HEK293 (cell line): ENCODE measurements at regions not wholly inside any gene's neighbourhood (a gene's known extent, or its start where the extent isn't known, plus 50 kb on each side); places are given as distances from the start of the nearest gene placed in this dataset.
"Not testable (repeated sequence)": the region's sequence is repeated elsewhere in the genome, so short reads cannot be mapped to it uniquely, and the experiment has no call there.

Experiments used
- CTCF ChIA-PET: fragments of 350-600 bp; formaldehyde crosslinking; extraction: SDS; loops from one replicate; lab custom pipeline; 2021; ENCODE audit warnings: antibody characterized with exemption; lab: Yijun Ruan, JAX
- POLR2A ChIA-PET: fragments of 300-600 bp; formaldehyde crosslinking; extraction: SDS; loops from one replicate; lab custom pipeline; 2020; ENCODE audit warnings: antibody characterized with exemption, inconsistent platforms; lab: Yijun Ruan, JAX
- H3K27ac ChIP-seq: fragments of 200-500 bp; sonication (Bioruptor generic); 2 replicates; pipeline ENCODE4 v1.5.1; 2014; ENCODE audit warnings: low read depth, low read length, control low read depth, inconsistent platforms; ENCODE audit errors: extremely low read depth
- H3K36me3 ChIP-seq, 2 experiments: fragments of 200-500 bp in 1 of 2; sonication (Bioruptor generic) in 1 of 2; 1 replicate in 1 of 2; 2 replicates in 1 of 2; pipeline ENCODE4 v1.5.1; 2014 to 2017; ENCODE audit warnings: inconsistent platforms in 2 of 2, low read length in 2 of 2; ENCODE audit not compliant: control insufficient read depth in 2 of 2, insufficient read depth in 1 of 2
- H3K4me1 ChIP-seq: fragments of 200-500 bp; sonication (Bioruptor generic); 2 replicates; pipeline ENCODE4 v1.5.1; 2014; ENCODE audit warnings: mild to moderate bottlenecking, low read length, inconsistent platforms; ENCODE audit not compliant: control insufficient read depth, insufficient read depth
- H3K4me3 ChIP-seq: 2 replicates; pipeline ENCODE4 v1.5.1; 2011; ENCODE audit warnings: low read depth, mild to moderate bottlenecking, control low read depth, low read length, moderate library complexity
- H3K9me3 ChIP-seq: fragments of 200-500 bp; sonication (Bioruptor generic); 2 replicates; pipeline ENCODE4 v1.5.1; 2014; ENCODE audit warnings: low read depth, low read length, inconsistent platforms; ENCODE audit not compliant: control insufficient read depth, insufficient read depth
- BCL11A ChIP-seq: fragments of 450-650 bp; formaldehyde crosslinking; IDR thresholded peaks from 2 replicates; pipeline ENCODE4 v1.5.1; 2016; ENCODE audit warnings: low read depth, missing biosample characterization, missing genetic modification characterization
- BCL6B ChIP-seq: fragments of 450-650 bp; formaldehyde crosslinking; IDR thresholded peaks from 2 replicates; pipeline ENCODE4 v1.5.1; 2017; ENCODE audit warnings: missing biosample characterization, missing genetic modification characterization
- CTCF ChIP-seq: fragments of 450-650 bp; formaldehyde crosslinking; IDR thresholded peaks from 2 replicates; pipeline ENCODE4 v1.5.1; 2016; ENCODE audit warnings: missing biosample characterization, missing genetic modification characterization
- IKZF3 ChIP-seq: fragments of 450-650 bp; IDR thresholded peaks from 2 replicates; pipeline ENCODE4 v1.5.0; 2018; ENCODE audit warnings: missing biosample characterization, mild to moderate bottlenecking, missing genetic modification characterization, moderate library complexity
- PATZ1 ChIP-seq: fragments of 450-650 bp; formaldehyde crosslinking; IDR thresholded peaks from 2 replicates; pipeline ENCODE4 v1.5.1; 2016; ENCODE audit warnings: missing biosample characterization, missing genetic modification characterization
- SCRT1 ChIP-seq: fragments of 450-650 bp; formaldehyde crosslinking; IDR thresholded peaks from 2 replicates; pipeline ENCODE4 v1.5.1; 2016; ENCODE audit warnings: missing biosample characterization, missing genetic modification characterization, borderline replicate concordance
- SP2 ChIP-seq: fragments of 450-650 bp; formaldehyde crosslinking; IDR thresholded peaks from 2 replicates; pipeline ENCODE4 v1.5.1; 2016; ENCODE audit warnings: missing biosample characterization, missing genetic modification characterization
- YY1 ChIP-seq: fragments of 450-650 bp; formaldehyde crosslinking; IDR thresholded peaks from 2 replicates; pipeline ENCODE4 v1.5.1; 2018; ENCODE audit warnings: missing biosample characterization, missing genetic modification characterization
- ZFP3 ChIP-seq: fragments of 450-650 bp; formaldehyde crosslinking; IDR thresholded peaks from 2 replicates; pipeline ENCODE4 v1.5.1; 2016; ENCODE audit warnings: low read depth, missing biosample characterization, missing genetic modification characterization
- ZIC2 ChIP-seq: fragments of 450-650 bp; formaldehyde crosslinking; IDR thresholded peaks from 2 replicates; pipeline ENCODE4 v1.5.1; 2016; ENCODE audit warnings: missing biosample characterization, missing genetic modification characterization
- ZNF155 ChIP-seq: fragments of 450-650 bp; formaldehyde crosslinking; IDR thresholded peaks from 2 replicates; pipeline ENCODE4 v1.5.1; 2016; ENCODE audit warnings: missing biosample characterization, missing genetic modification characterization
- ZNF16 ChIP-seq: fragments of 450-650 bp; formaldehyde crosslinking; IDR thresholded peaks from 2 replicates; pipeline ENCODE4 v1.5.1; 2016; ENCODE audit warnings: low read depth, missing biosample characterization, missing genetic modification characterization
- ZNF391 ChIP-seq: fragments of 450-650 bp; formaldehyde crosslinking; IDR thresholded peaks from 2 replicates; pipeline ENCODE4 v1.5.1; 2016; ENCODE audit warnings: low read depth, missing biosample characterization, missing genetic modification characterization, borderline replicate concordance
- ZNF423 ChIP-seq: fragments of 450-650 bp; formaldehyde crosslinking; IDR thresholded peaks from 2 replicates; pipeline ENCODE4 v1.5.1; 2016; ENCODE audit warnings: missing biosample characterization, missing genetic modification characterization
- ZNF521 ChIP-seq: fragments of 450-650 bp; formaldehyde crosslinking; IDR thresholded peaks from 2 replicates; pipeline ENCODE4 v1.5.1; 2017; ENCODE audit warnings: missing biosample characterization, mild to moderate bottlenecking, missing genetic modification characterization
- ZNF707 ChIP-seq: fragments of 450-650 bp; formaldehyde crosslinking; IDR thresholded peaks from 2 replicates; pipeline ENCODE4 v1.5.1; 2016; ENCODE audit warnings: missing biosample characterization, missing genetic modification characterization
- ZNF768 ChIP-seq: fragments of 450-650 bp; formaldehyde crosslinking; IDR thresholded peaks from 2 replicates; pipeline ENCODE4 v1.5.1; 2018; ENCODE audit warnings: missing biosample characterization, mild to moderate bottlenecking, missing genetic modification characterization
- ZNF785 ChIP-seq: fragments of 450-650 bp; formaldehyde crosslinking; IDR thresholded peaks from 2 replicates; pipeline ENCODE4 v1.5.1; 2016; ENCODE audit warnings: missing biosample characterization, missing genetic modification characterization
- ZSCAN30 ChIP-seq: fragments of 450-650 bp; IDR thresholded peaks from 2 replicates; pipeline ENCODE4 v1.5.1; 2018; ENCODE audit warnings: missing biosample characterization, mild to moderate bottlenecking, missing genetic modification characterization, moderate library complexity

- POLR2A ChIA-PET = no interaction called here
- CTCF ChIA-PET = no interaction called here
These were observed 268.6 kb downstream of the BTG1 start for GRCh38 chr12:91877022-91877421.

GRCh38 chr12:91875671-91876070, 270.0 kb downstream of the BTG1 start:
- CTCF ChIA-PET = interaction anchor here (0.6 to 1.1 kb wide), 2 partner anchors 50 to 298 kb away, joined by 3 to 4 read pairs; no protein-coding TSS in a partner anchor
- POLR2A ChIA-PET = not testable (repeated sequence)

More at GRCh38 chr12:91877022-91877421, 268.6 kb downstream of the BTG1 start:
- no peak overlapping the region for H3K4me3 ChIP-seq
- H3K4me1 ChIP-seq = no peaks in the 10 kb centered on the region
- no peaks in the 10 kb centered on the region for H3K36me3 ChIP-seq
- no peak overlapping the region for H3K27ac ChIP-seq
- TF ChIP-seq ZNF768 = no peak
- TF ChIP-seq ZIC2 = no peak
- no peak for TF ChIP-seq IKZF3 (tag by site-specific recombination)
- TF ChIP-seq BCL6B (tag by site-specific recombination) = no peak
- no peak for TF ChIP-seq ZSCAN30 (tag by site-specific recombination)
- TF ChIP-seq ZNF155 = no peak
- no peak for TF ChIP-seq ZNF423 (tag by site-specific recombination)
- no peak for TF ChIP-seq ZFP3 (tag by site-specific recombination)
- no peak for TF ChIP-seq PATZ1
- TF ChIP-seq SP2 (tag by site-specific recombination) = no peak
- TF ChIP-seq SCRT1 (tag by site-specific recombination) = no peak
- no peak for TF ChIP-seq ZNF391 (tag by site-specific recombination)
- TF ChIP-seq ZNF16 (tag by site-specific recombination) = no peak
- TF ChIP-seq, all 188 proteins: peak for 0
- no peaks in the 10 kb centered on the region for H3K9me3 ChIP-seq

GRCh38 chr12:91874086-91874865, 271.4 kb downstream of the BTG1 start:
- Histone ChIP-seq H3K9me3 (no peaks in the 10 kb centered on the region), H3K27ac (no peak overlapping the region), H3K4me3 (no peak overlapping the region), H3K4me1 (no peaks in the 10 kb centered on the region), H3K36me3 (no peaks in the 10 kb centered on the region)
- TF ChIP-seq YY1 (tag by site-specific recombination) (no peak), CTCF (no peak), BCL11A (tag by site-specific recombination) (no peak), ZNF707 (tag by site-specific recombination) (no peak), ZNF785 (tag by site-specific recombination) (no peak), ZNF521 (tag by site-specific recombination) (no peak)
- ChIA-PET CTCF (no interaction called here), POLR2A (no interaction called here)

More at GRCh38 chr12:91875671-91876070, 270.0 kb downstream of the BTG1 start:
- not testable (repeated sequence) for H3K4me1 ChIP-seq, H3K36me3 ChIP-seq, H3K4me3 ChIP-seq, H3K27ac ChIP-seq, H3K9me3 ChIP-seq
